Upper lobe of right lung (tissue), 1 donor: ENCODE measurements at regions not wholly inside any gene's neighbourhood (a gene's known extent, or its start where the extent isn't known, plus 50 kb on each side); places are given as distances from the start of the nearest gene placed in this dataset.
A peak's percentile ranks its signal among the peaks of the same experiment; 100 is the strongest.
"Not testable (repeated sequence)": the region's sequence is repeated elsewhere in the genome, so short reads cannot be mapped to it uniquely, and the experiment has no call there.

Source experiments
- ATAC-seq: fragments of 200-7000 bp; cut with Tn5 transposase; one replicate; pipeline ENCODE4 v1.9.1; 2020; ENCODE audit warnings: mild to moderate bottlenecking, moderate library complexity
- DNase-seq: peaks from one replicate; pipeline ENCODE4 v3.0.0-alpha.2; 2020
- H3K27ac ChIP-seq: fragments of 200-600 bp; one replicate; pipeline ENCODE4 v1.8.0; 2022
- H3K27me3 ChIP-seq: fragments of 200-600 bp; one replicate; pipeline ENCODE4 v1.8.0; 2022; ENCODE audit warnings: mild to moderate bottlenecking
- H3K36me3 ChIP-seq: fragments of 200-600 bp; one replicate; pipeline ENCODE4 v1.8.0; 2022
- H3K4me1 ChIP-seq: fragments of 200-600 bp; one replicate; pipeline ENCODE4 v1.8.0; 2022
- H3K4me3 ChIP-seq: fragments of 200-600 bp; one replicate; pipeline ENCODE4 v1.8.0; 2022; ENCODE audit warnings: mild to moderate bottlenecking
- H3K9me3 ChIP-seq: fragments of 200-600 bp; one replicate; pipeline ENCODE4 v1.8.0; 2022
- CTCF ChIP-seq: fragments of 200-600 bp; IDR thresholded peaks from one replicate; pipeline ENCODE4 v1.8.0; 2022; ENCODE audit warnings: antibody characterized with exemption
- intact Hi-C: fragments of 100-400 bp; cut with DNase I; formaldehyde crosslinking; loops from one replicate; pipeline ENCODE4 v1.11.0; 2022
- donor health status: DM: no; HTN: yes; CAD: no; lungs with severe emphysema.

GRCh38 chr3:192062186-192062585, 601.2 kb downstream of the PYDC2 start:
- no peak for DNase-seq
- H3K36me3 ChIP-seq: no peaks in the 10 kb centered on the region
- no peak overlapping the region for H3K27ac ChIP-seq
- no peaks in the 10 kb centered on the region for H3K27me3 ChIP-seq
- no peak overlapping the region for H3K4me3 ChIP-seq
- intact Hi-C loops: no loop called here
- no peak for ATAC-seq
- TF ChIP-seq CTCF: no peak
- no peaks in the 10 kb centered on the region for H3K9me3 ChIP-seq
- H3K4me1 ChIP-seq: no peaks in the 10 kb centered on the region

- intact Hi-C loops: no loop called here
- H3K4me1 ChIP-seq: no peaks in the 10 kb centered on the region
- no peak overlapping the region for H3K4me3 ChIP-seq
- TF ChIP-seq CTCF: no peak
- DNase-seq: no peak
- ATAC-seq: peak; percentile 57
- no peak overlapping the region for H3K27ac ChIP-seq
- H3K36me3 ChIP-seq: no peaks in the 10 kb centered on the region
- H3K9me3 ChIP-seq: no peaks in the 10 kb centered on the region
- no peaks in the 10 kb centered on the region for H3K27me3 ChIP-seq
Measured at GRCh38 chr3:192063570-192063969, 602.6 kb downstream of the PYDC2 start.

GRCh38 chr3:192064959-192065358, 604.0 kb downstream of the PYDC2 start:
- intact Hi-C loops: no loop called here
- H3K27me3 ChIP-seq: no peaks in the 10 kb centered on the region
- no peak for TF ChIP-seq CTCF
- DNase-seq: no peak
- ATAC-seq: no peak
- H3K4me1 ChIP-seq: no peaks in the 10 kb centered on the region
- no peaks in the 10 kb centered on the region for H3K9me3 ChIP-seq
- H3K4me3 ChIP-seq: no peak overlapping the region
- H3K27ac ChIP-seq: no peak overlapping the region
- H3K36me3 ChIP-seq: no peaks in the 10 kb centered on the region

GRCh38 chr3:192066253-192066652, 605.3 kb downstream of the PYDC2 start:
- intact Hi-C loops, H3K4me1 ChIP-seq, H3K4me3 ChIP-seq, H3K27me3 ChIP-seq, H3K27ac ChIP-seq, DNase-seq, ATAC-seq, H3K9me3 ChIP-seq, H3K36me3 ChIP-seq: not testable (repeated sequence)

GRCh38 chr3:192068464-192069254, 607.7 kb downstream of the PYDC2 start:
- ATAC-seq (no peak), DNase-seq (no peak)
- Histone ChIP-seq H3K36me3 (no peaks in the 10 kb centered on the region), H3K4me1 (no peaks in the 10 kb centered on the region), H3K27me3 (no peaks in the 10 kb centered on the region), H3K9me3 (no peaks in the 10 kb centered on the region), H3K27ac (no peak overlapping the region), H3K4me3 (no peak overlapping the region)
- no peak for TF ChIP-seq CTCF
- intact Hi-C loops: no loop called here

GRCh38 chr3:192077795-192078497, 617.0 kb downstream of the PYDC2 start:
- H3K4me3 ChIP-seq: no peak overlapping the region
- no peak for TF ChIP-seq CTCF
- DNase-seq (no peak), ATAC-seq (no peak)
- H3K36me3 ChIP-seq: no peaks in the 10 kb centered on the region
- H3K4me1 ChIP-seq: no peaks in the 10 kb centered on the region
- no peaks in the 10 kb centered on the region for H3K9me3 ChIP-seq
- no peaks in the 10 kb centered on the region for H3K27me3 ChIP-seq
- no peak overlapping the region for H3K27ac ChIP-seq
- intact Hi-C loops: no loop called here
